Epithelial cell of esophagus (primary cell): ENCODE measurements at regions not wholly inside any gene's neighbourhood (a gene's known extent, or its start where the extent isn't known, plus 50 kb on each side); places are given as distances from the start of the nearest gene placed in this dataset.
A peak's percentile ranks its signal among the peaks of the same experiment; 100 is the strongest.

Experiments
- DNase-seq: peaks from one replicate; pipeline ENCODE4 v3.0.0; 2010; ENCODE audit warnings: low read depth
- H3K4me3 ChIP-seq: 2 replicates; pipeline ENCODE4 v1.5.1; 2011; ENCODE audit warnings: mild to moderate bottlenecking, low read length, control low read depth
- TF ChIP-seq, protein P1 (sequence below): IDR thresholded peaks from 2 replicates; pipeline ENCODE4 v1.5.1; 2011; ENCODE audit warnings: low read depth, mild to moderate bottlenecking, low read length, control low read depth, inconsistent platforms; ENCODE audit not compliant: insufficient read depth; ENCODE audit errors: missing control alignments

DNA sequence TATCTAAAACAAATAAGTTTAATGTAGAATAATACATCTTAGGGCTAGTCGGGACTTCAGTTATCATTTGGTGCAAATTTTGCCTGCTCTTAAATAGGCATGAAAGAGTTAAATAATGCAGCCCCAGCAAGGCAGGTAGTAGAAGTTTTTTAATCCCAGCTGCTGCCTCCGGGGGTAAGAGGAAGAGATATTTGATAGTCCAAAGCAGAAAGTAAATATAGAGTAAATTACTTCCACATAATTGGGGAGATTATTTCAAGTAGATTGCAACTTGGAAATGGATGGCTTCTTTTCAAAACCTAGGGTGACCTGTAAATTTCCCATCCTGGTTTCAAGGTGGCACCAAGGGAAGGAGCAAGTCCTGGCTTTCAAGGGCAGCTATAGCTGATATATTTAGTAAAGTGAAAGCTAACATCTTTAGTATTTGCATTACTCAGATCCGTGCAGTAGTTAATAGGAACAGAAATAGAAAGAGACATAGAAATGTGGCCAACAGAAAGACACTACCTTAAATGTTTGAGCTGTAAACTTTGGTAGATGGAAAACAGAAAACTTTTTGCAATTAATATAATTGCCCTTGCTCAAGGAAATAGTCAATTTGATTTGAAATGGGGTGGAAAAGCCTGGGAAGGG lies 109.1 kb downstream of the LMO4 start:
- TF ChIP-seq, protein P1, sequence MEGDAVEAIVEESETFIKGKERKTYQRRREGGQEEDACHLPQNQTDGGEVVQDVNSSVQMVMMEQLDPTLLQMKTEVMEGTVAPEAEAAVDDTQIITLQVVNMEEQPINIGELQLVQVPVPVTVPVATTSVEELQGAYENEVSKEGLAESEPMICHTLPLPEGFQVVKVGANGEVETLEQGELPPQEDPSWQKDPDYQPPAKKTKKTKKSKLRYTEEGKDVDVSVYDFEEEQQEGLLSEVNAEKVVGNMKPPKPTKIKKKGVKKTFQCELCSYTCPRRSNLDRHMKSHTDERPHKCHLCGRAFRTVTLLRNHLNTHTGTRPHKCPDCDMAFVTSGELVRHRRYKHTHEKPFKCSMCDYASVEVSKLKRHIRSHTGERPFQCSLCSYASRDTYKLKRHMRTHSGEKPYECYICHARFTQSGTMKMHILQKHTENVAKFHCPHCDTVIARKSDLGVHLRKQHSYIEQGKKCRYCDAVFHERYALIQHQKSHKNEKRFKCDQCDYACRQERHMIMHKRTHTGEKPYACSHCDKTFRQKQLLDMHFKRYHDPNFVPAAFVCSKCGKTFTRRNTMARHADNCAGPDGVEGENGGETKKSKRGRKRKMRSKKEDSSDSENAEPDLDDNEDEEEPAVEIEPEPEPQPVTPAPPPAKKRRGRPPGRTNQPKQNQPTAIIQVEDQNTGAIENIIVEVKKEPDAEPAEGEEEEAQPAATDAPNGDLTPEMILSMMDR: no peak
- no peak for DNase-seq
- H3K4me3 ChIP-seq: no peak overlapping the region

DNA sequence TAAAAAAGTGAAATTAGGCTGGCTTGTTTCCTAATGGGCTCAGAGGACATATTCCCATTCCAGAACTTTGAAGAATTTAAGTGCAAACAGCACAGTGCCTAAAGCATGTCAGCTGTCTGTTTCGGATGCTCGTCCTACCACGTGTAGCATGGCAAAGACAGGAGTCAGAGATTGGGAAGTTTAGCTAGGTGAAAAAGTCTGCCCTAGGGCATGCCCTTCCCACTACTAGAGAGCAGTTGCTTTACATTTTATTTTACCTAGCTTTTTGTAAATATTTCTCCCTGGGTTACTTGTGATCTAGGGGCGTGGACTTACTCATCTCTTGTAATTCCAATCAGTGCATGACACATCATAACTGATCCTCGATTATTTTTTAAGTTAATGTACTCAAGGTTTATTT lies 111.1 kb downstream of the LMO4 start:
- no peak overlapping the region for H3K4me3 ChIP-seq
- DNase-seq: no peak
- TF ChIP-seq, protein P1: no peak

DNA sequence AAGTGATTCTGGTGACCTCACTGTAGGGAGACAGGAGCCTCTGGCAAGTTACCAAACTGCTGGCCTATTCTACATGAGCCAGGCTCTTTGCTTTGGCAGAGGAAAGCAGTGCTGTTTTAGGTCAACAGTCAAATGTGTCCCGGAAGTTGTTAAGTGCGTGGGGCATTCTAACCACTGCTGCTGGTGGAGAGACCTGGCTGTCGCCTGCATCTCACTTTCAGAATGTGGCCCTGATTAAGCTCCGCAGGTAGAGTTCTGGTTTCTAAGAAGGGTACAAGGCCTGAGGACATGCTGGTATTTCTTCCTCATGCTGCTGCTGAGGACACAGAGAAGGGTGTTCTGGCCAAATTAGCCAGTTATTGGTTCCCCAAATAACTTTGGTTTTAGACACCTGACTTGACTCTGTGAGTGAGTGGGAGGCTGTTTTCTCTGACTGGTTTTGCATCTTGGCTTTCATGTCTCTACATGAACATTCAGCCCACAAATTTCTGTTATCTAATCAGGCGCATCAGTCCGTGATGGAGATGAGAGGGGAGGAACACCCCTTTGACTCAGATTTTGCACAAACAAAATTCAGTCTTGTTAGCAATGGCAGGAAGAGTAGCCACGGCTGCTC lies 120.8 kb downstream of the LMO4 start:
- TF ChIP-seq, protein P1: no peak
- H3K4me3 ChIP-seq: no peak overlapping the region
- peak; percentile 26 for DNase-seq

DNA sequence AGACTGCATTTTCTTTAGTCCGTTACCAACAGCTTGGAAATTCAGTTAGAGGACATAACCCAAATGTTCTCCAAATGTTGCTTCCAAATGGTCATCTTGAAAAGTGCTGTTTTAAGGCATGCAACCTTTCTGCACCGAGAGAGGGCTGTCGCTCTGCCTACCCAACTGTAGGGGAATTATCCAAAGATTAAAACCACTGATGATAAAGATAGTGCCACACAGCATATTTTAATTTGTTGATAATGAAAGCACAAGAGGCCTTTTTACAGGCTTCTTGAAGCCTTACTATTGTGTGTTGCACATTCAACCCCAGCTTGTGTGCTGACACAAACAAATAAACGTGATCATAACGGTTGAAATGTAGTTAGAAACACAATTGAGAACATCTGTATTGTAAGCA lies 121.5 kb downstream of the LMO4 start:
- no peak for DNase-seq
- H3K4me3 ChIP-seq: no peak overlapping the region
- TF ChIP-seq, protein P1: no peak

DNA sequence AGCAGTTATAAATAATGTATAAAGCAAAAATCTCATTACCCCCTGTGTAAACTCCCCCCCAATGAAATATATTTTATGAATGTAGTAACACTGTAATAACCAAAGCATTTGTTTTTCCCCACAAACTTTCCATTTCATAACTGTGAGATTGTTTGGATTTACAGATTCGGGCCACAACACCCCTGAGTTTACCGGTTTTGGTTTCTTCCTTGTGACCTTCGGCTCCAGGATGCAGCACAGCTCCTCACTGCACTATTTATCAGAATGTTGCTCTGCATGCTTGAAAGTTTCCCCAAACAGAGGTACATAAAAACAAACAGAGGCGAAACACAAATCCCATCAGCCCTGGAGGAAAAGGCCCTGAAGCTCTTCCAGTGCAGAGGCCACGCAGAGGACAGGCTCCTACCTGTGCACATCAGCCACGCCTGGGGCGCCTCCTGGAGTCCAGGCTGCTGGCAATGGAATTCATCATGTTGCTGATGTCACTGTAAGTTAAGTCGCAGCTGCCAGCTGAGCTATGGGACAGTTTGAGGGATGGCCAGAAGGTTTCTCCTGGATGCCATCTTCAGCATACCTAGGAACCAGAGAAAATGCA lies 122.0 kb downstream of the LMO4 start:
- peak; percentile 44 for DNase-seq
- no peak overlapping the region for H3K4me3 ChIP-seq
- TF ChIP-seq, protein P1: peak; percentile 19

DNA sequence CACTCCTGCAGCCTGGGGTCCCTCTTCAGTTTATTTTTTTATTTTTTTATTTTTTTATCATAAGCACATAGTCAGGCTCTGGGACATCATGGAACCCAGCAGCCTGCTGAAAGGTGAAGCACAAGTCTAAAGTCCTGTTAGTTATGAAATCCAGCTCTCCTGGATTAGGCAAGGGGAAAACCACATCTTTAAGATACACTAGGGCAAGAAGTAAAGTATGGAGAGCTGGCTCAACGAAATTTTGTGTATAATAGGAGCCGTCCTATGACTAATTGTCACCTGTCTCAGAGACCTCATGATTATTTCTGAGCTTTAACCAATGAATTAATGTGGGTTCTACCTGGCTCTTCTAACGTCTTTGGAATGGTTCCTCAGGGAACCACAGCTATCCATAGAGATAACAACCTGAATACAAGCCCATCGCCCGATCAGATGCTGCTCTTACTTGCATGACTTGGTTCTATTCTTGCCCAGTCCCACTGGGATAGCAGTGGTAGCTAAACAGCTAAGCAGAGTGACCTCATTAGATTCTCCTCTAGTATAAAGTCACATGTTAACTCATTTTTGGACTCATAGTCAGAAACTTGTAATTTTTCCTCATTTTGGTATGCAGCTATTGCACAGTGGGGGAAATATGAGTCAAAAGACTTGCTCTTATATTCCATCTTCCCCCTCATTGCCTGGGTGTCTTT lies 122.7 kb downstream of the LMO4 start:
- no peak for DNase-seq

More for the DNA sequence above, 122.7 kb downstream of the LMO4 start:
- no peak overlapping the region for H3K4me3 ChIP-seq
- TF ChIP-seq, protein P1: no peak
